RWPE1 (cell line): ENCODE measurements at regions not wholly inside any gene's neighbourhood (a gene's known extent, or its start where the extent isn't known, plus 50 kb on each side); places are given as distances from the start of the nearest gene placed in this dataset.

Experiments
- CTCF ChIA-PET: fragments of 350-600 bp; sonication (Branson Sonifier 250); formaldehyde crosslinking; extraction: SDS; loops from one replicate; lab custom pipeline; 2021; lab: Yijun Ruan, JAX
- POLR2A ChIA-PET: fragments of 400-600 bp; formaldehyde crosslinking; extraction: SDS; loops from one replicate; lab custom pipeline; 2020; ENCODE audit warnings: antibody characterized with exemption; ENCODE audit not compliant: low non-redundant PET; lab: Yijun Ruan, JAX
- DNase-seq: peaks from one replicate; pipeline ENCODE4 v3.0.0; 2012; ENCODE audit warnings: low spot score
- H3K27ac ChIP-seq: fragments of 450-650 bp; 2 replicates; pipeline ENCODE4 v1.5.1; 2017
- TF ChIP-seq, protein P1 (sequence below): fragments of 450-650 bp; conservative IDR thresholded peaks from 2 replicates; pipeline ENCODE4 v1.5.1; 2017; ENCODE audit warnings: low read depth, mild to moderate bottlenecking

DNA sequence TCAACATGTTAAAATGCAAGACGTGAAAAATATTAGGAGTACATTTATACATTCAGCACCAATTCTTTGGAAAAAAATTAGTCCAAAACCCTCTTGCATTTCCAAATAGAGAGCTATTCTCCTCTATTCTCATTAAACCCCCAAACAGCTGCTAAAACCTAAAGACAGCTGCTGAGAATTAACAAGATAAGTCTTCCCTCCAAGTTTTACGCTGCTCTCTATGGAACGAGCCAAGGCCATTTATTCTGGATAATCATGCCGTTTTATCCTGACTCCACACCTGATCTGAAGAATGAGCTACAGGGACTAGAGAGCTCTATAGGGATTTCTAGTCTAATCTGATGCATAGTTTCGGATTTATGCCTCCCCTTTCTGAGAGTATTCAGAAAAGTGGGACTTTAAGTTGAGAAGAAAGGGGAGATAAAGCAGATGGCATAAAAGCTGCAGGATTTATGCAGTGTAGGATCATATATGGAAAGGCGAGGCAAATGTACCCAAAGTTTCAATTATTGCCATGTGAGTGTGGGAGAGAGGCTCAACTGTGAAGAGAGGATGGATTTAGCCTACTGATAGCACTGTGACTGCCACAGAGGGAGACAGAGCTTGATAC lies 64.7 kb upstream of the HS3ST5 start:
- CTCF ChIA-PET, result interaction anchor here (0.7 kb wide), 1 partner anchor 90 kb away, joined by 4 read pairs; no protein-coding TSS in a partner anchor
- POLR2A ChIA-PET, result no interaction called here
- TF ChIP-seq, protein P1, sequence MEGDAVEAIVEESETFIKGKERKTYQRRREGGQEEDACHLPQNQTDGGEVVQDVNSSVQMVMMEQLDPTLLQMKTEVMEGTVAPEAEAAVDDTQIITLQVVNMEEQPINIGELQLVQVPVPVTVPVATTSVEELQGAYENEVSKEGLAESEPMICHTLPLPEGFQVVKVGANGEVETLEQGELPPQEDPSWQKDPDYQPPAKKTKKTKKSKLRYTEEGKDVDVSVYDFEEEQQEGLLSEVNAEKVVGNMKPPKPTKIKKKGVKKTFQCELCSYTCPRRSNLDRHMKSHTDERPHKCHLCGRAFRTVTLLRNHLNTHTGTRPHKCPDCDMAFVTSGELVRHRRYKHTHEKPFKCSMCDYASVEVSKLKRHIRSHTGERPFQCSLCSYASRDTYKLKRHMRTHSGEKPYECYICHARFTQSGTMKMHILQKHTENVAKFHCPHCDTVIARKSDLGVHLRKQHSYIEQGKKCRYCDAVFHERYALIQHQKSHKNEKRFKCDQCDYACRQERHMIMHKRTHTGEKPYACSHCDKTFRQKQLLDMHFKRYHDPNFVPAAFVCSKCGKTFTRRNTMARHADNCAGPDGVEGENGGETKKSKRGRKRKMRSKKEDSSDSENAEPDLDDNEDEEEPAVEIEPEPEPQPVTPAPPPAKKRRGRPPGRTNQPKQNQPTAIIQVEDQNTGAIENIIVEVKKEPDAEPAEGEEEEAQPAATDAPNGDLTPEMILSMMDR, result no peak
- no peak overlapping the region for H3K27ac ChIP-seq
- DNase-seq, result no peak

DNA sequence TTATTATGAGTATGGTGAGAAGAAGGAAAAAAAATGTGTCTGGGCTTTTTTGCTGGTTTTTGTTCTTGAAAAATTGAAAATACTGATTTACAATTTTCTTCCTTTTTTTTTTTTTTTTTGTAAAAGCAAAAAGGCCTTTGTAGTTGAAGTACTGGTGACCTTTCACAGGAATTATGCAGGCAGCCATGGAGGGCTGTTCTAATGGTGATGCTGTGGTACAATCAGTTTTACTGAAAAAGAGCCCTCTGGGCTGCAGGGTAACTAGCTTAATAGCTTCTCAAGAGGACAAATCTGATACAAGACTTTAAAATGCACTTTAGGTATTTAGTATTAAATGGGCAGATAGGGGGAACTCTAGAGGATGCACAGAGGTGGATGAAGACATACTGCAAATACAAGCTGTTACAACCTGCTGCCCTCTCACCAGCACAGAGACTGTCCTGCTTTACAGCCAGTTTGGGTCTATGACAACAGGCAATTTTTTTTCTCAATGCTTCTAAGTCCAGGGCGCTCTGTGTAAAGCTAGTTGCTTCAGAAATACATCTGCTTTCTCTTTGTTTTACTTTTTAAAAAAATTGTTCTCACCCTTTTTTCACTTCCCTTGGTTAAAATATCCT lies 61.6 kb upstream of the HS3ST5 start:
- no peak overlapping the region for H3K27ac ChIP-seq
- POLR2A ChIA-PET, result no interaction called here
- TF ChIP-seq, protein P1, result no peak
- DNase-seq, result no peak
- CTCF ChIA-PET, result no interaction called here

DNA sequence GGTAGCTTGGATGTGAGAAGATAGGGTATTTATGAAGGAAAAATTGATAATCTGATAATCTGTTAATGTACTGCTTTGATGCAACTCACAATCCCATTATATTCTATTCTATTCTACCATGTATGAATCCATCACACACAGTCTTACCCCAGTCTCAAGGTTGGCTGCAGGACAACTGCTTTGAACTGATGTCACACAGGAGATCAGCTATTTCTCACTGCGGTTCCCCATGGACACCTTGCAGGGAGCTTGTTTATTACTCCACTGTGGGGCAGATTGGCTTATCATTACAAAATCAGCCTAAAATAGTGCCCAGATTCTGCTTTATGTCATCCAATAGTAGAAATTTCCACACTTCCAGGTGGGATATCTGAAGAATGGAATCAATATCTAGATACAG lies 61.0 kb upstream of the HS3ST5 start:
- no peak for DNase-seq
- ChIA-PET POLR2A (no interaction called here), CTCF (no interaction called here)
- H3K27ac ChIP-seq, result no peak overlapping the region
- TF ChIP-seq, protein P1, result no peak

DNA sequence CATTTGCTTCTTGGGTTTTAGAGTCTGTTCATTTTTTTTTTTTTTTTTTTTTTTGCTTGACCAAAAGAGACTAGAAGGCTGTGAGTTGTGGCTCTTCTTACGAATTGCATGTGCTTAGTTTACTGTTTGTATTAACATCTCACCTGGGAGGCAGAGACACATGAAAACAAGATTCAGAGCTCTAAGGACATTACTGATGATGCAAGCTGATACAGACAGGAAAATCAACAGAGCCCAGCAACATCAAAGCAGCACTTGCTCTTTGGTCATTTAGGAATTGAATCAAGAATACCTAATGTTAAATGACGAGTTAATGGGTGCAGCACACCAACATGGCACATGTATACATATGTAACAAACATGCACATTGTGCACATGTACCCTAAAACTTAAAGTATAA lies 55.7 kb upstream of the HS3ST5 start:
- CTCF ChIA-PET, result no interaction called here

More for the DNA sequence above, 55.7 kb upstream of the HS3ST5 start:
- TF ChIP-seq, protein P1, result no peak
- no peak overlapping the region for H3K27ac ChIP-seq
- POLR2A ChIA-PET, result no interaction called here
- DNase-seq, result no peak
